ENCODE measurements at regions not wholly inside any gene's neighbourhood (a gene's known extent, or its start where the extent isn't known, plus 50 kb on each side); places are given as distances from the start of the nearest gene placed in this dataset.

DNA sequence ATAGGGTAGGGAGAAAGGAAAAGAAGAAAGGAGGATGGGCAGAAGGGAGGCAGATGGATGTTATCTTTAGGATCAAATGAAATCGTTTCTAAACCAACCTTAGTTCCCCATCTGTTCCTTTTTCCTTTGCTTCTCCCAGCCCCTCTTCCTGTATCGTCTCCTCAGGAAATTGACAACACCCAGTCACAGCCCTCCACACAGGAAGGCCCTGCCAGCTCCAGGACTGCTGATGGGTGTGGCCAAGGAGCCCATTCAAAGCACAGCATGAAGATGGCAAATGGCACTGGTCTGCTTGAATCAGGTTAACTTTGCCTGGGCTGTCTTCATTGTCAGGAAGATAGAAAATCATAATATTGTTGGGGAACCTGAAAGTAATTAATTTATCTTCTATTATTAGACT, 164.8 kb downstream of the C11orf87 start:
- DNase-seq (ENCODE audit: low read depth), result no peak
- TF ChIP-seq, protein P1, sequence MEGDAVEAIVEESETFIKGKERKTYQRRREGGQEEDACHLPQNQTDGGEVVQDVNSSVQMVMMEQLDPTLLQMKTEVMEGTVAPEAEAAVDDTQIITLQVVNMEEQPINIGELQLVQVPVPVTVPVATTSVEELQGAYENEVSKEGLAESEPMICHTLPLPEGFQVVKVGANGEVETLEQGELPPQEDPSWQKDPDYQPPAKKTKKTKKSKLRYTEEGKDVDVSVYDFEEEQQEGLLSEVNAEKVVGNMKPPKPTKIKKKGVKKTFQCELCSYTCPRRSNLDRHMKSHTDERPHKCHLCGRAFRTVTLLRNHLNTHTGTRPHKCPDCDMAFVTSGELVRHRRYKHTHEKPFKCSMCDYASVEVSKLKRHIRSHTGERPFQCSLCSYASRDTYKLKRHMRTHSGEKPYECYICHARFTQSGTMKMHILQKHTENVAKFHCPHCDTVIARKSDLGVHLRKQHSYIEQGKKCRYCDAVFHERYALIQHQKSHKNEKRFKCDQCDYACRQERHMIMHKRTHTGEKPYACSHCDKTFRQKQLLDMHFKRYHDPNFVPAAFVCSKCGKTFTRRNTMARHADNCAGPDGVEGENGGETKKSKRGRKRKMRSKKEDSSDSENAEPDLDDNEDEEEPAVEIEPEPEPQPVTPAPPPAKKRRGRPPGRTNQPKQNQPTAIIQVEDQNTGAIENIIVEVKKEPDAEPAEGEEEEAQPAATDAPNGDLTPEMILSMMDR (IDR thresholded peaks at IDR 0.05; ENCODE audit: insufficient read depth, low read depth, low read length), result no peak
- H3K4me3 ChIP-seq (ENCODE audit: low read depth, low read length), result no peak overlapping the region

DNA sequence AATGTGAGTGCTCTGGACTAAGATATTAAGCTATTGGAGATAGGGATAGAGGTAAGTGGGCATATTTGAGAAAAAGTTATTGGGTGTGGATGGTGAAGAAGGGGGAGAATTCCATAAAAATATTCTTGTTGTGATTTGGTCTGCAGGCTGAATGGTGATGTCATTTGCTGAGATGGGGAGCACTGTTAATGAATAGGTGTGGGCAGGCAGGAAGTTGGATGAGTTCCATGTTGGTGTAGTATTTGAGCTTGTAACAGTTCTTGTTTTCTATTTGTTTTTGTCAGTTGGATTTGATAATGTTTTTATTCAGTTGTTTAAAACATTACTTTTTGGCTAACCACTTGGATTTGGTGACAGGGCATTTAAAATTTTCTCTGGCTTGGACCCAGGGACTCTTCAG, 168.8 kb downstream of the C11orf87 start:
- no peak for DNase-seq (ENCODE audit: low read depth)
- TF ChIP-seq, protein P1 (IDR thresholded peaks at IDR 0.05; ENCODE audit: insufficient read depth, low read depth, low read length), result no peak
- no peak overlapping the region for H3K4me3 ChIP-seq (ENCODE audit: low read depth, low read length)

DNA sequence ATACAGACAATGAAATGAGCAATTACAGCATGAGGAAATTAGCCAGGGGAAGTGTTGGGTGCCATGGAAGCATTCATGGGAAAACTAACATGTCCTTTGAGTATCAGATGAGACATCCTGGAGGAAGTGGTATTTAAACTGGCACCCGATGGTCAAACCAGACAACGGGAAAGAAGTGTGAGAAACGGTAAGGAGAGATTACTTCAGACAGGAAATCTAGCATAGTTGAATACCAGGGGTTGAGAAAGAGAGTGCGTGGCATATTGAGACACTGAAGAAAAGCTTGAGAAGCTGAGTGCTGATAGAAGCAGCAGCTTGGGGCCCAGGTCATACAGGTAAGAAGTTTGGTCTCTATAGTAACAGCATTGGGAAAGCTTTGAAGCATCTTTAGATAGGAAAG, 175.3 kb downstream of the C11orf87 start:
- no peak overlapping the region for H3K4me3 ChIP-seq (ENCODE audit: low read depth, low read length)
- DNase-seq (ENCODE audit: low read depth), result no peak
- TF ChIP-seq, protein P1 (IDR thresholded peaks at IDR 0.05; ENCODE audit: insufficient read depth, low read depth, low read length), result no peak

DNA sequence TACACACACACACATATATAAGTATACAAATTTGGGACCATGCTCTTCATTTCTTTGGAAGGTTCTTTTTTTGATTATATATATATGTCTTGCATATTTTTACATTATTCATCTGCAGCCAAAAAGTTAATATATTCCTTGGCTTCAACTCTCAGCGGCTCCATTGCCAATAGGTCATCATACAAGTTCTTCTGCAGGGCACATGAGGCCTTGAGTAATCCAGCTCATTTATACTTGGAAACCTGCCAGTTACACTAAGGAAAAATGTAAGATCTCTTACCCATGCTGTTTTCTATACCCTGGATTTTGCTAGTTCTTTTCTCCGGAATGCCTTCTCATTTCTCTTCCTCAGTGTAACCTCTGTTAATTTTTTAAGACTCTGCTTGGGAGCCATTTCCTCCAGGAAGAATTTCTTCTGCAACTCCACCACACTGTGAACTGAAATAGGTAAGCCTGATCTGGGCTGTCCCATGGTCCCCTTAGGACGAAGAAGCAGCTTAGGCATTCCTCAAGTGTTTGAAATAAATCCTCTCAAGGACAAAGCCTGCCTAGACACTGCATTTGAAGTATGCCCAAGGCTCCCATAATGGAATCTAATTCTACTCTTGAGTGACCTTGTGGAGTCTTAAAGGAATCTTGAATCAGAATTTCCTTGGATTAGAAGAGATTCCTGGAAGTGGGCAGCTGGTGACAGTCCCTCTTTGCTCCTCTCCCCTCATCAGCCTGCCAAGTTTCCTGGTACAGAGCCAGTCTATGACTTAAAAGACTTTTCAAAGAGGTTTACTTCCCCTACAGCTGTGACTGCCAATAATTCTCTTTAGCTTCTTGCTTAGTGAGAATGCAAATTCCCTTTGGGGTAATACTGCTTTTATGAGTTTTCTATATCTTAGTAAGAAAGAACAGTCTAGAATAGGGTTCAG, 182.8 kb downstream of the C11orf87 start:
- TF ChIP-seq, protein P1 (IDR thresholded peaks at IDR 0.05; ENCODE audit: insufficient read depth, low read depth, low read length), result no peak
- no peak overlapping the region for H3K4me3 ChIP-seq (ENCODE audit: low read depth, low read length)
- DNase-seq (ENCODE audit: low read depth), result no peak

DNA sequence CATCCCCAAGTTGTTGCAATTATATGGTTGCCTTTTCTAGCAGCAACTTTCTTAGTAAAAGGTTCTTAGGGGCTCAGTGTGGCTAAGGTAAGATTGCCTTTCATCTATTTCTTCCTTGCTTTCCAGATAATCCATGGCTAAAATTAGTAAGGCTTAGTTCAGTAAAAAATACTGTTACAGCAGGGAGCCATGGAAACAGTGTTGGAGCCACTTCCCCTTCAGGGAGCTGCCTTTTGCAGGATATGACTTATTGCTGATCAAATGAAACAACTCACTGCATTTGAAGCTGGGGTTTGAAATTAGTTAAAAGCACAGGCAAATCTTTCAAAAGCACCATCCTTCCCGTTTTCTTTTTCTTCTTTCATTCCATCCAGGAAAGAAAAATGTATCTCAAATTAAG, 184.3 kb downstream of the C11orf87 start:
- TF ChIP-seq, protein P1 (IDR thresholded peaks at IDR 0.05; ENCODE audit: insufficient read depth, low read depth, low read length), result no peak
- no peak overlapping the region for H3K4me3 ChIP-seq (ENCODE audit: low read depth, low read length)
- no peak for DNase-seq (ENCODE audit: low read depth)

DNA sequence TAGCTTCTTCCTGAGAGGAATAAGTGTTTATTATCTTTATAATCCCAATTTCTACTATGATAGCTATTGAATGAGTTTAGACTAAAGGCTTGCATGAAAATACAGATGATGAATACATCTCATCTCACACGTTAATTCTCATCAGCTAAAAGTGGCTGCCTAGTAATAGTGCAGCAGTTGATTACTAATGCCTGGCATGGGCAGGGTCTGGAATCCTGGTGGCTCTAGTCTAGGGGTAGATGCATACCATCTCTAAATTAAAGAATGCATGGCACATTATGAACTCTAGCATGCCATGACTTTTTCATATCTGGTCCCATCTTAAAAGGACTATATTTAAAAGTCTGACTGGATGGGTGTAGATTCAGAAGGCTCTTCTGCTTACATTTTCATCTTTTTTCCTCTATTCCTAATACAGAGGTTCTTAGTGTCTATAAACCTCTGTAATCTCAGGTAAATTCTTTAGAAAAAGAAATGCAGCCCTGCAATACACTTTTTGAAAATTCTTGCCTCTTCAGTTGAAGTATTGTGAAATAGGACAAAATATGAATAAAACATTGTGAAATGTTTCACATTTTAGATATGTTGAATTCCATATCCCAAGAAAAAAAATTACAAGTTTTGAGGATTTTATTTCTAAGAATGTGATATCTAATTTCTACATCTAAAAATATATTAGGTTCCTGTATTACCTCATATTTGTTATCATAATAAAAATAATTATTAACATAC, 187.6 kb downstream of the C11orf87 start:
- DNase-seq (ENCODE audit: low read depth), result no peak
- TF ChIP-seq, protein P1 (IDR thresholded peaks at IDR 0.05; ENCODE audit: insufficient read depth, low read depth, low read length), result no peak

More for the DNA sequence above, 187.6 kb downstream of the C11orf87 start:
- H3K4me3 ChIP-seq (ENCODE audit: low read depth, low read length), result no peak overlapping the region

Data from fibroblast of villous mesenchyme (primary cell).